PC-9 (cell line): ENCODE measurements at regions not wholly inside any gene's neighbourhood (a gene's known extent, or its start where the extent isn't known, plus 50 kb on each side); places are given as distances from the start of the nearest gene placed in this dataset.
A peak's percentile ranks its signal among the peaks of the same experiment; 100 is the strongest.
"Not testable (repeated sequence)": the region's sequence is repeated elsewhere in the genome, so short reads cannot be mapped to it uniquely, and the experiment has no call there.

Experiments used
- BruUV-seq: library from RNA; stranded (reverse); fragments of 400-500 nt; replicated peaks from 2 replicates; lab custom pipeline; 2021; lab: Mats Ljungman, UMichigan
- CTCF ChIA-PET: fragments of 300-600 bp; sonication (Branson Sonifier 250); formaldehyde crosslinking; loops from one replicate; lab custom pipeline; 2022; ENCODE audit warnings: antibody characterized with exemption; lab: Charles Lee
- POLR2A ChIA-PET: fragments of 300-600 bp; sonication (Branson Sonifier 250); formaldehyde crosslinking; loops from one replicate; lab custom pipeline; 2022; ENCODE audit warnings: antibody characterized with exemption; ENCODE audit not compliant: unreplicated experiment; lab: Charles Lee
- DNase-seq, 2 experiments: peaks; one replicate each; pipeline versions ENCODE4 v3.0.0 to v3.0.0-alpha.2; 2015 to 2022; ENCODE audit warnings: mixed read lengths in 1 of 2
- H2AFZ ChIP-seq: fragments of 200-600 bp; sonication (generic); 2 replicates; pipeline ENCODE4 v1.8.1; 2017; ENCODE audit warnings: antibody characterized with exemption
- H3F3A ChIP-seq: fragments of 200-600 bp; sonication (generic); 2 replicates; pipeline ENCODE4 v1.8.1; 2017; ENCODE audit warnings: antibody characterized with exemption, mild to moderate bottlenecking, low read depth; ENCODE audit not compliant: insufficient read depth
- H3K27ac ChIP-seq: fragments of 200-600 bp; sonication (generic); 2 replicates; pipeline ENCODE4 v1.6.1; 2016; ENCODE audit warnings: mixed run types
- H3K27me3 ChIP-seq: fragments of 200-600 bp; sonication (generic); 2 replicates; pipeline ENCODE4 v1.6.1; 2016; ENCODE audit warnings: low read depth, mixed run types; ENCODE audit not compliant: insufficient read depth
- H3K36me3 ChIP-seq: fragments of 200-600 bp; sonication (generic); 2 replicates; pipeline ENCODE4 v1.6.1; 2016; ENCODE audit warnings: low read depth, mixed run types
- H3K4me1 ChIP-seq: fragments of 200-600 bp; sonication (generic); replicated peaks from 2 replicates; pipeline ENCODE4 v1.6.1; 2016; ENCODE audit warnings: mixed run types; ENCODE audit not compliant: insufficient read depth
- H3K4me2 ChIP-seq: fragments of 200-600 bp; sonication (generic); 2 replicates; pipeline ENCODE4 v1.6.1; 2017; ENCODE audit warnings: mixed run types
- H3K4me3 ChIP-seq: fragments of 200-600 bp; sonication (generic); 2 replicates; pipeline ENCODE4 v1.6.1; 2016; ENCODE audit warnings: mixed run types
- H3K79me2 ChIP-seq: fragments of 200-600 bp; sonication (generic); 2 replicates; pipeline ENCODE4 v1.6.1; 2017; ENCODE audit warnings: low read depth, mixed run types
- H3K9me2 ChIP-seq: fragments of 200-600 bp; sonication (generic); 2 replicates; pipeline ENCODE4 v1.8.1; 2017; ENCODE audit warnings: mild to moderate bottlenecking; ENCODE audit not compliant: insufficient read depth
- H3K9me3 ChIP-seq: fragments of 200-600 bp; sonication (generic); 2 replicates; pipeline ENCODE4 v1.8.1; 2016; ENCODE audit warnings: low read depth; ENCODE audit not compliant: insufficient read depth
- H4K20me1 ChIP-seq: fragments of 200-600 bp; sonication (generic); 2 replicates; pipeline ENCODE4 v1.8.1; 2017; ENCODE audit not compliant: insufficient read depth
- EZH2 ChIP-seq: fragments of 200-600 bp; sonication (generic); IDR thresholded peaks from 2 replicates; pipeline ENCODE4 v1.8.0; 2017; ENCODE audit warnings: antibody characterized with exemption, low read depth
- intact Hi-C: fragments of 100-400 bp; cut with micrococcal nuclease; formaldehyde crosslinking; loops from one replicate; pipeline ENCODE4 v1.10.0; 2022; ENCODE audit not compliant: unreplicated experiment
- TF ChIP-seq, protein P1 (sequence below): fragments of 200-600 bp; sonication (generic); conservative IDR thresholded peaks from 2 replicates; pipeline ENCODE4 v1.6.1; 2017; ENCODE audit warnings: mixed run types, antibody characterized with exemption, mild to moderate bottlenecking, moderate library complexity

- Histone ChIP-seq H3K27me3 (peaks cover 77% of the 10 kb centered on the region), H3K4me3 (no peak overlapping the region), H3K4me1 (no peaks in the 10 kb centered on the region), H4K20me1 (no peaks in the 10 kb centered on the region), H3K9me3 (no peaks in the 10 kb centered on the region), H3K27ac (no peak overlapping the region), H3F3A (no peaks in the 10 kb centered on the region), H3K36me3 (no peaks in the 10 kb centered on the region), H3K79me2 (no peaks in the 10 kb centered on the region), H3K4me2 (no peak overlapping the region), H3K9me2 (no peaks in the 10 kb centered on the region), H2AFZ (no peak overlapping the region)
- no TSS peak for BruUV-seq
- no peak for DNase-seq
- intact Hi-C loops: no loop called here
- POLR2A ChIA-PET: no interaction called here
- TF ChIP-seq EZH2: no peak
- TF ChIP-seq, protein P1, sequence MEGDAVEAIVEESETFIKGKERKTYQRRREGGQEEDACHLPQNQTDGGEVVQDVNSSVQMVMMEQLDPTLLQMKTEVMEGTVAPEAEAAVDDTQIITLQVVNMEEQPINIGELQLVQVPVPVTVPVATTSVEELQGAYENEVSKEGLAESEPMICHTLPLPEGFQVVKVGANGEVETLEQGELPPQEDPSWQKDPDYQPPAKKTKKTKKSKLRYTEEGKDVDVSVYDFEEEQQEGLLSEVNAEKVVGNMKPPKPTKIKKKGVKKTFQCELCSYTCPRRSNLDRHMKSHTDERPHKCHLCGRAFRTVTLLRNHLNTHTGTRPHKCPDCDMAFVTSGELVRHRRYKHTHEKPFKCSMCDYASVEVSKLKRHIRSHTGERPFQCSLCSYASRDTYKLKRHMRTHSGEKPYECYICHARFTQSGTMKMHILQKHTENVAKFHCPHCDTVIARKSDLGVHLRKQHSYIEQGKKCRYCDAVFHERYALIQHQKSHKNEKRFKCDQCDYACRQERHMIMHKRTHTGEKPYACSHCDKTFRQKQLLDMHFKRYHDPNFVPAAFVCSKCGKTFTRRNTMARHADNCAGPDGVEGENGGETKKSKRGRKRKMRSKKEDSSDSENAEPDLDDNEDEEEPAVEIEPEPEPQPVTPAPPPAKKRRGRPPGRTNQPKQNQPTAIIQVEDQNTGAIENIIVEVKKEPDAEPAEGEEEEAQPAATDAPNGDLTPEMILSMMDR: no peak
- CTCF ChIA-PET: no interaction called here
Measured at GRCh38 chr7:45331563-45331962, 174.0 kb downstream of the RAMP3 start.

DNA sequence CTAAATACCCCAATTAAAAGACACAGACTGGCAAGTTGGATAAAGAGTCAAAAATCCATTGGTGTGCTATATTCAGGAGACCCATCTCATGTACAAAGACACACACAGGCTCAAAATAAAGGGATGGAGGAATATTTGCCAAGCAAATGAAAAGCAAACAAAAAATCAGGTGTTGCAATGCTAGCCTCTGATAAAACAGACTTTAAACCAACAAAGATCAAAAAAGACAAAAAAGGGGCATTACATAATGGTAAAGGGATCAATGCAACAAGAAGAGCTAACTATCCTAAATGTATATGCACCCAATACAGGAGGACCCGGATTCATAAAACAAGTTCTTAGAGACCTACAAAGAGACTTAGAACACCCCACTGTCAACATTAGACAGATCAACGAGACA lies 177.4 kb downstream of the RAMP3 start:
- H4K20me1 ChIP-seq, BruUV-seq, H3K4me1 ChIP-seq, H3K9me3 ChIP-seq, H3K9me2 ChIP-seq, DNase-seq, intact Hi-C loops, CTCF ChIA-PET, H3K4me2 ChIP-seq, H3K36me3 ChIP-seq, H2AFZ ChIP-seq, H3K79me2 ChIP-seq, H3K27ac ChIP-seq, H3F3A ChIP-seq, POLR2A ChIA-PET, H3K4me3 ChIP-seq: not testable (repeated sequence)
- H3K27me3 ChIP-seq: peaks cover 67% of the 10 kb centered on the region

GRCh38 chr7:45342236-45342635 lies 184.6 kb downstream of the RAMP3 start:
- POLR2A ChIA-PET: interaction anchor here (0.6 kb wide), 1 partner anchor 157 kb away, joined by 5 read pairs; no protein-coding TSS in a partner anchor
- Histone ChIP-seq H3K79me2 (no peaks in the 10 kb centered on the region), H3F3A (no peaks in the 10 kb centered on the region), H4K20me1 (no peaks in the 10 kb centered on the region), H3K36me3 (no peaks in the 10 kb centered on the region), H3K9me3 (0 out of 2 replicates have a peak, but pooled peaks cover 5% of the 10 kb centered on the region), H3K4me2 (peak overlapping the region; percentile 1; the same call in 1 of the 2 replicates), H3K27me3 (peaks cover 80% of the 10 kb centered on the region), H3K4me1 (no peaks in the 10 kb centered on the region), H3K4me3 (no peak overlapping the region), H3K9me2 (no peaks in the 10 kb centered on the region), H3K27ac (no peak overlapping the region), H2AFZ (no peak overlapping the region)
- intact Hi-C loops: no loop called here
- no peak for TF ChIP-seq EZH2
- TF ChIP-seq, protein P1: no peak
- DNase-seq: no peak
- no TSS peak for BruUV-seq
- CTCF ChIA-PET: no interaction called here

DNA sequence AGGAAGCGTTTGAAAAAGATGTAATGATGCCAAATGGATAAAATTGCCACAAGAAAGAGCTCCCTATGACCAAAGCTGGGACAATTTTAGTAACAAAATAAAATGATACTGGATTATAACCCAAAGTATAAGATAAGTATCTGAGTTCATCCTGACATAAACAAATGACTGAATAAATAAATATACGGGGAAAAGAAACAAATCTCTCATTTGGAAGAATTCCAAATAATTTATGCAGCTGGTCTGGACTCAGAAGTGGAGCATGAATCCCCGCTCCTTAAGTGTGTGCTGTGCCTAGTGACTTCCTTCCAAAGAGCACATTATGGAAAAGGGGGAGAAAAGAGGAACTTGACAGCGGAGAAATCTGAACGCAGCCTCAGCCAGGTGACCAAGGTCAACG lies 186.2 kb downstream of the RAMP3 start:
- H3K9me2 ChIP-seq: no peaks in the 10 kb centered on the region
- H3K27ac ChIP-seq: no peak overlapping the region
- H2AFZ ChIP-seq: no peak overlapping the region
- H3K27me3 ChIP-seq: peaks cover 71% of the 10 kb centered on the region
- H3K4me2 ChIP-seq: no peak overlapping the region
- no peaks in the 10 kb centered on the region for H3F3A ChIP-seq
- ChIA-PET POLR2A (no interaction called here), CTCF (no interaction called here)
- no peaks in the 10 kb centered on the region for H3K79me2 ChIP-seq
- 0 out of 2 replicates have a peak, but pooled peaks cover 9% of the 10 kb centered on the region for H3K9me3 ChIP-seq
- TF ChIP-seq EZH2: no peak
- TF ChIP-seq, protein P1: no peak
- no peak overlapping the region for H3K4me3 ChIP-seq
- no peaks in the 10 kb centered on the region for H4K20me1 ChIP-seq
- intact Hi-C loops: no loop called here
- H3K4me1 ChIP-seq: peaks cover 8% of the 10 kb centered on the region; the same call in 1 of the 2 replicates
- no peaks in the 10 kb centered on the region for H3K36me3 ChIP-seq
- BruUV-seq: no TSS peak
- DNase-seq: no peak
